ENCODE measurements at regions not wholly inside any gene's neighbourhood (a gene's known extent, or its start where the extent isn't known, plus 50 kb on each side); places are given as distances from the start of the nearest gene placed in this dataset.
"Not testable (repeated sequence)": the region's sequence is repeated elsewhere in the genome, so short reads cannot be mapped to it uniquely, and the experiment has no call there.

DNA sequence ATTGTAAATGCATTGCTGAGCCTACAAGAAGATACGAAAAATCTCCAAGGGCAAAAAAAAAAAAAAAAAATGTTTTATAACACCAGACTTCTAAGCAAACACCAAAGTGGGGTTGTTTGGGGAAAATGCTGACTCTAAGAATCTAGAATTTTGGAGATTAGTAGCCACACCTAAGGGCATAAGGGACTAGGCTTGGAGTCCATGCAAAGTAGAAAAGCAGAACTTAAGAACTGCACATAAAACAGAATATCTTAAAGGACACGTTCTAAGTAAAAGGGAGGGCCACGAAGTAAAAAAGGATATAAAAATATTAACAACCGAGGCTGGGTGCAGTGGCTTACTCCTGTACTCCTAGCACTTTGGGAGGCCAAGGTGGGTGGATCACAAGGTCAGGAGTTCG lies 269.8 kb upstream of the AUTS2 start:
- no peak for DNase-seq (ENCODE audit: low spot score)

DNA sequence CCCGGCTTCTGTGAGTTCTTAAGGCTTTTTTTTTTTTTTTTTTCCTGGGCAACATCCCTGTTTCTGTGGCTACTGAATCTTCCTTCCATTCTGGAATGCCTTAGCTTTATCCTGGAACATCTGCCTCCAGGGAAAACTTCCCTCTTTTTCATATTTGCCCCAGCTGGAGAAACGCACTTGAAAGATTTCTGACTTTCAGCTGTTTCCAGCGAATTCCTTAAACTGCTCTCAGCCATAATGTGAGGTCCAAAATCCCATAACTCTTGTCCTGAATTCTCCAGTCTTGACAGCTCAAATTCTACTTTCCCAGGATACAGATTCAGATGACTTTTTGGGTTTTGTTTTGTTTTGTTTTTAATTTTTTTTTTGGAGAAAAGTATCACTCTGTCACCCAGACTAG lies 263.6 kb upstream of the AUTS2 start:
- no peak for DNase-seq (ENCODE audit: low spot score)

DNA sequence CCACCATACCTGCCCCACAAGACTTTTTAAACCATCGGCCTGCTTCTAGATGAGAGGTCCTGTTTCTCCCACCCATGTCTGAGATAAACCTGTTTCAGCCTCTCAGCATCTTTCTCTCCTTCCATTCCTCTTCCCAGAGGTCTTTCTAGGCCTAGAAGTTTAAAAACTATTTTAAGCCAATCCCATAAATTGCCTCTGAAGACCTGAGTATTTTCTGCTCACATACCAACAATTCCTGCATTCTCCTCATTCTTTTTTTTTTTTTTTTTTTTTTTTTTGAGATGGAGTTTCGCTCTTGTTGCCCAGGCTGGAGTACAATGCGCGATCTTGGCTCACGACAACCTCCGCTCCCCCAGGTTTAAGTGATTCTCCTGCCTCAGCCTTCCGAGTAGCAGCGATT lies 262.9 kb upstream of the AUTS2 start:
- no peak for DNase-seq (ENCODE audit: low spot score)

DNA sequence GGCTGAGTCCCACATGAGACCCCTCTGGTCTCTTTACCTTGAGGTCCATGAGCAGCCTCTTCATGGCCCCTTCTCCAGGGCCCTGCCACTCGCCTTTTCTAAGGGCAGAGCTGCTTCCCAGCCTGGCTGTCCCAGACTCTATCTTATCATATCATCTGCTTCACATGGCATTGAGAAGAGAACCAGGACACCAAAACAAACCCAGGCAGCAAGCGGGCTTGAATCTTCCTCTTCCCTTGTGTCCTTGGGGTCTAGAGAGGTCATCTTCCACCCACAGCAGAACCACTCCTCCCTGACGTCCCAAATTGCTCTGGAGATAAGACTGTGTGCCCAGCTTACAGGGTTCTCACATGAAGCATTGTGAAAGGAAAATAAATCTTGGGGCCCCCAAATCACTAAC lies 261.3 kb upstream of the AUTS2 start:
- DNase-seq (ENCODE audit: low spot score), result no peak

- no peak for DNase-seq (ENCODE audit: low spot score)
Observed at GRCh38 chr7:69338144-69338543, 260.1 kb upstream of the AUTS2 start.

- no peak for DNase-seq (ENCODE audit: low spot score)
Observed at GRCh38 chr7:69341288-69341687, 257.0 kb upstream of the AUTS2 start.

- DNase-seq (ENCODE audit: low spot score), result no peak
Observed at GRCh38 chr7:69342154-69342884, 256.0 kb upstream of the AUTS2 start.

GRCh38 chr7:69349291-69349690 lies 249.0 kb upstream of the AUTS2 start:
- no peak for DNase-seq (ENCODE audit: low spot score)

DNA sequence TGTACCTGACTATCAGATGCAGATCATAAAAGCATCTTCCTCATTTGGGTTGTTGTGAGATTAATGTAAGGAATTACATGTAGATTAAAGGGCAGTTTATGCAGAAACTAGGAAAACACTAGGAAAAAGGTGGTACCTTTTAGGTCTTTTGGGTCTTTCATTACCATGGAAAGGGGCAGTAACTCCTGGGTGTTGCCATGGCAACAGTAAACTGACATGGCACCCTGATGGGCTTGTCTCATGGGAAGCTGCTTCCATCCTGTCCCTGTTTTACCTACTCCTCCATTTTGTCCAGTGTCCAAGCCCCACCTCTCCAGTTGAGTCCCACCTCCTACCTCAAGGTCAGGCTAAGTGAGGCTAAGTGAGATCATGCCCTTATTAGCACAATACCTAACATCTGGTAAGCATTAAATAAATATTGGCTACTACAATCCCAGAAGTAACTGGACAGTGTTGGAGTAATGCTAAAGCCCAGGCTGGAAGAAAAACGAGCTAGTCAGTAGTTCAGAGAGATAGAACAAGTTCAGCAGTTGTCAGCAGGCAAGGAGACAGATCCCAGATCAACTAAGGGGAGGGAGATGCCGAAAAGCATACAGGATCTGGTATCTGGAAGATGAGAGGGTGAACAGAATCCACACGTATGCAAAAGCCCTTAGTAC lies 240.0 kb upstream of the AUTS2 start:
- DNase-seq (ENCODE audit: low spot score), result no peak

- DNase-seq (ENCODE audit: low spot score), result no peak
Observed at GRCh38 chr7:69359003-69359700, 239.1 kb upstream of the AUTS2 start.

DNA sequence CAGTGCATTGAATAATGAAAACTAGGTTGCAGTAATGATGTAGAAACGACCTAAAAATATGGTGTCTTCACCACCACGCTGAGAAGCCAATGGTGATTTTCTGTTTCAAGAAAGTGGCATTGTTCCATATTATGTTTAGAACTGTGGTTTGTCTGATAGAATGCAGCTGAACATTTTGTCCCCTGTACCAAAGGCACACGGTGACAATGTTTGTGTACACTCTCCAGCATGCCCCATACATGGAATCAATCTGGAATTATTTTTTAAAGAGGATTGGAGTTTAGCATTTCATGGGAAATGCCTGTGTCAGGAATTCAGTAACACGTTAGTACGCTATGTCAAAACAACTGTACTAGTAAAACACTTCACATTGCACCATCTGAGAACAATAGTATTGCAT lies 237.4 kb upstream of the AUTS2 start:
- no peak for DNase-seq (ENCODE audit: low spot score)

DNA sequence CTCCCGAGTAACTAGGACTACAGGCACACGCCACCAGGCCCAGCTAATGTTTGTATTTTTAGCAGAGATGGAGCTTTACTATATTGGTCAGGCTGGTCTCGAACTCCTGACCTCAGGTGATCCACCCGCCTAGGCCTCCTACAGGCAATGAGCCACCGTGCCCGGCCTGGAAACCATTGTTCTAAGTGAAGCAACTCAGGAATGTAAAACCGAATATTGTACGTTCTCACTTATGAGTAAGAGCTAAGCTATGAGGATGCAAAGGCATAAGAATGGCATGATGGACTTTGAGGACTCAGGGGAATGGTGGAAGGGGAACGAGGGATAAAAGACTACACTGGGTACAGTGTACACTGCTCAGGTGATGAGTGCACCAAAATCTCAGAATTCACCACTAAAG lies 235.1 kb upstream of the AUTS2 start:
- DNase-seq (ENCODE audit: low spot score), result no peak

- no peak for DNase-seq (ENCODE audit: low spot score)
Observed at GRCh38 chr7:69364813-69365643, 233.2 kb upstream of the AUTS2 start.

DNA sequence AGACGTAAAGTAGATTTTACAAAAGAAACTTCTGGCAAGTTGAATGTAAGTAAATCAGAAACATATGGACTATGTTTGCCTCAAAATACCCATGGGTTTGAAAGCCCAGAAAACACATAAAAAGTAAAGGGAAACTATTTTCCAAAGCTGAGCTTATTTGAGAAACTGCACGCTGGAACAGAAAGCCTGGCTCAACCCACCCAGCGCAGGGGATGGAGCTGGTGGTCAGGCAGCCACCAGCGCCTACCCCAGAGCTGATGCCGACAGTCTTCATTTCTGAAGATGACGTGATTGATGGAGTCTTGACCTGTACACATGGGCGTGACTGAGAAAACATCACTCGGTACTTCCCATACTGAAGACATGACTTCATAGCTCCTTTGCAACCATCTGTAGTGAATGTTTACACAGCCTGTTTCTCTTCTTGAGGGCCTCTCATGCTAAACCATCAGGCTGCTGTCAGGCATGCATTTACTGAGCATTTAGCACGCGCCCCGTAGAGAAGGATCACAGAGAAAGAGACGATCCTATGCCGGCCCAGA lies 232.6 kb upstream of the AUTS2 start:
- no peak for DNase-seq (ENCODE audit: low spot score)

DNA sequence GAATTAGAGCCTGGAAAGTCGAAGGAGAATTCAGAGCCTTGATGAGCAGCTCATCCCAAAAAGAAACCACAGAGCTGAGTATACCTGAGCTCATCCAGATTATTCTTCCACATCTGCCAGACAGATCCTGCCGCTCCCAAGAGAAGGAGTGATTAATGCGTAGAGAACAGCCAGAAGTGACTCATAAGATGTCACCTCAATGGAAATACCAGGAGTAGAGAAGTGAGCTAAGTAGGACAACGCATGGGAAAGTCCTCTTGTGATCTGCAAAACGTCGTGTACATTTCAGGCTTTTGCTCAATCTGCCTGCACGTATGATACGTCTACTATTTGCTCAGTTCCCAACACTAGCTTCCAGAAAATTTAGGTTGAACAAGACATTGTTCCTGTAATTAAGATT lies 230.5 kb upstream of the AUTS2 start:
- DNase-seq (ENCODE audit: low spot score), result no peak

GRCh38 chr7:69373171-69374043 lies 224.9 kb upstream of the AUTS2 start:
- DNase-seq (ENCODE audit: low spot score), result no peak

- DNase-seq (ENCODE audit: low spot score), result no peak
Observed at GRCh38 chr7:69374044-69374425, 224.2 kb upstream of the AUTS2 start.

DNA sequence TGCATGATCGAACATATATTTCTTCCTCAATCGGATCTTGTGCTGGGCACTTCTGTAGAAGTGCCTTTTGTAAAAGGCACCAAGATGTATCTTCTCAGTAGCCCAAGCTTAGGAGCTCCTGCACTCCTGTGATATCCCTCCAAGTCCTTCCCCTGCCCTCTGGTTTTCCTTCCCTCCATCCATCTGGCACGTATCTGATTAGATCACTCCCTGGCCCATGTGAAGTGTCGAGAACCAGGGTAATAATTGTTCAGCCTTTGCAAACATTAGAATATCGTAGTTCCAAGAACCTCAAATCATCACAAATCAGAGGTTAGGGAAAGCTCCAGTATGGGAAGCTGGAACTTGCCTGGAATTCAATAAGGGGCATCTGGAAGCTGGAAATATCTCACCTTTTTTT lies 221.1 kb upstream of the AUTS2 start:
- no peak for DNase-seq (ENCODE audit: low spot score)

- no peak for DNase-seq (ENCODE audit: low spot score)
Observed at GRCh38 chr7:69388452-69389137, 209.7 kb upstream of the AUTS2 start.

DNA sequence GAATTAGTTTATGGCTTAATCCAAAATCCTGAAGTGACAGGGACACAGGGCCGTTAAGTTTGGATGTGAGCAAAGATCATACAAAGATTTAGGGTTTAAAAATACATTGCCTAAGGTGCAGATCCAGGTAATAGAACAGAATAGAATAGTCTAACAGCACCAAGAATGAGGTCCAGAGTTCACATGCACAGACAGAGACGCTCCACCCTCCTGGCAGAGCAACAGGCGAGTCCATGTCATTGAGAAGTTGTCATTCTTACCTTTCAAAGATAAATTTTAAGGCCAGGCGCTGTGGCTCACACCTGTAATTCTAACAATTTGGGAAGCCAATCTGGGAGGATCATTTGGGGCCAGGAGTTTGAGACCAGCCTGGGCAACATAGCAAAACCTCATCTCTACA lies 209.1 kb upstream of the AUTS2 start:
- no peak for DNase-seq (ENCODE audit: low spot score)

DNA sequence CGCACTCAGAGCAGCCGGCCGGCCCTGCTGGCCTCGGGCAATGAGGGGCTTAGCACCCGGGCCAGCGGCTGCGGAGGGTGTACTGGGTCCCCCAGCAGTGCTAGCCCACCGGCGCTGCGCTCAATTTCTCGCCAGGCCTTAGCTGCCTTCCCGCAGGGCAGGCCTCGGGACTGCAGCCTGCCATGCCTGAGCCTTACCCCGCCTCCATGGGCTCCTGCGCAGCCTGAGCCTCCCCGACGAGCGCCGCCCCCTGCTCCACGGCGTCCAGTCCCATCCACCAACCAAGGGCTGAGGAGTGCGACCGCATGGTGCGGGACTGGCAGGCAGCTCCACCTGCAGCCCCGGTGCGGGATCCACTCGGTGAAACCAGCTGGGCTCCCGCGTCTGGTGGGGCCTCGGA lies 204.4 kb upstream of the AUTS2 start:
- DNase-seq (ENCODE audit: low spot score), result not testable (repeated sequence)

All from globus pallidus (tissue), 1 donor.